Uterus (tissue), 3 donors: ENCODE measurements at regions not wholly inside any gene's neighbourhood (a gene's known extent, or its start where the extent isn't known, plus 50 kb on each side); places are given as distances from the start of the nearest gene placed in this dataset.

Source experiments
- DNase-seq, 2 donors: peaks; one replicate each; pipeline ENCODE4 v3.0.0-alpha.2; 2019 to 2020
- H3K27ac ChIP-seq, 2 donors: fragments of 200-600 bp; sonication (generic); 1 replicate in 1 of 2; 2 replicates in 1 of 2; pipeline ENCODE4 v1.5.1; 2016 to 2018
- H3K27me3 ChIP-seq, 2 donors: fragments of 200-600 bp; sonication (generic); one replicate each; pipeline ENCODE4 v1.5.1; 2018 to 2019; ENCODE audit warnings: control low read depth in 1 of 2
- H3K36me3 ChIP-seq, 2 donors: fragments of 200-600 bp; sonication (generic); one replicate each; pipeline ENCODE4 v1.5.1; 2019; ENCODE audit warnings: control low read depth in 1 of 2
- H3K4me1 ChIP-seq, 2 donors: fragments of 200-600 bp; sonication (generic); one replicate each; pipeline ENCODE4 v1.5.1; 2018 to 2019; ENCODE audit warnings: control low read depth in 1 of 2
- H3K4me3 ChIP-seq, 2 donors: fragments of 200-600 bp; sonication (generic); 1 replicate in 1 of 2; 2 replicates in 1 of 2; pipeline ENCODE4 v1.5.1; 2018 to 2019; ENCODE audit warnings: mild to moderate bottlenecking in 1 of 2
- H3K9me3 ChIP-seq, 2 donors: fragments of 200-600 bp; sonication (generic); one replicate each; pipeline ENCODE4 v1.5.1; 2019; ENCODE audit warnings: control low read depth in 1 of 2
- POLR2A ChIP-seq, 2 donors: fragments of 450-650 bp; IDR thresholded peaks; one replicate each; pipeline ENCODE4 v1.6.1; 2016; ENCODE audit warnings: antibody characterized with exemption in 2 of 2, mild to moderate bottlenecking in 1 of 2, moderate library complexity in 1 of 2
- intact Hi-C: fragments of 100-400 bp; cut with DNase I; formaldehyde crosslinking; loops from one replicate; pipeline ENCODE4 v1.15.1; 2023; ENCODE audit warnings: low total_unique reads
- TF ChIP-seq, protein P1 (sequence below), 4 experiments: fragments of 200-600 bp in 2 of 4; fragments of 450-650 bp in 2 of 4; sonication (generic) in 2 of 4; IDR thresholded peaks; one replicate each; pipeline ENCODE4 v1.5.1; 2016 to 2019; ENCODE audit warnings: antibody characterized with exemption in 4 of 4, mild to moderate bottlenecking in 2 of 4, moderate library complexity in 1 of 4
- donor health status: DM: yes; HTN: yes; CAD: no.

GRCh38 chr9:7710686-7711085, 88.9 kb downstream of the DMAC1 start:
- Histone ChIP-seq H3K27ac (no peak overlapping the region), H3K4me1 (no peaks in the 10 kb centered on the region), H3K27me3 (no peaks in the 10 kb centered on the region), H3K9me3 (no peaks in the 10 kb centered on the region), H3K36me3 (no peaks in the 10 kb centered on the region), H3K4me3 (no peak overlapping the region)
- intact Hi-C loops: no loop called here
- TF ChIP-seq, protein P1, sequence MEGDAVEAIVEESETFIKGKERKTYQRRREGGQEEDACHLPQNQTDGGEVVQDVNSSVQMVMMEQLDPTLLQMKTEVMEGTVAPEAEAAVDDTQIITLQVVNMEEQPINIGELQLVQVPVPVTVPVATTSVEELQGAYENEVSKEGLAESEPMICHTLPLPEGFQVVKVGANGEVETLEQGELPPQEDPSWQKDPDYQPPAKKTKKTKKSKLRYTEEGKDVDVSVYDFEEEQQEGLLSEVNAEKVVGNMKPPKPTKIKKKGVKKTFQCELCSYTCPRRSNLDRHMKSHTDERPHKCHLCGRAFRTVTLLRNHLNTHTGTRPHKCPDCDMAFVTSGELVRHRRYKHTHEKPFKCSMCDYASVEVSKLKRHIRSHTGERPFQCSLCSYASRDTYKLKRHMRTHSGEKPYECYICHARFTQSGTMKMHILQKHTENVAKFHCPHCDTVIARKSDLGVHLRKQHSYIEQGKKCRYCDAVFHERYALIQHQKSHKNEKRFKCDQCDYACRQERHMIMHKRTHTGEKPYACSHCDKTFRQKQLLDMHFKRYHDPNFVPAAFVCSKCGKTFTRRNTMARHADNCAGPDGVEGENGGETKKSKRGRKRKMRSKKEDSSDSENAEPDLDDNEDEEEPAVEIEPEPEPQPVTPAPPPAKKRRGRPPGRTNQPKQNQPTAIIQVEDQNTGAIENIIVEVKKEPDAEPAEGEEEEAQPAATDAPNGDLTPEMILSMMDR (IDR thresholded peaks at IDR 0.05): no peak
- no peak for TF ChIP-seq POLR2A (IDR thresholded peaks at IDR 0.05)
- DNase-seq: no peak

DNA sequence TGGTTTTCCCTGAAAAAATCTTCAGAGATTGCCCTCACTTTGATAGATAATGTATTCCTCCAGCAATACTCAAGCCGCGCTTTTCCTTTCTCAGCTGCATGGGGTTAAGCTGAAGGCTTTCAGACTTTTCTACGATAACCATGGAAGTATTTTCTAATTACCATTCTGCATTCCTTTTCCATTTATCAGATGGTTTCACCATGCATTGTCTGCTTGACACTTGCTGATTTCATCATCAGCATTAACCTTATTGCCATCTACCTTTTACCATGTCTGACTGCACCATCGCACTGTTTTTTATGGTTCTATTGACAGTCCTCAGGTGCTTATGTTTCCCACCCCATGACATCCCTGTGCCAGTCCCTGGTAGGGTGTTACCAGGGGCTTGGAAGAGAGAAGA, 91.6 kb downstream of the DMAC1 start:
- Histone ChIP-seq H3K36me3 (no peaks in the 10 kb centered on the region), H3K27ac (no peak overlapping the region), H3K27me3 (no peaks in the 10 kb centered on the region), H3K4me3 (no peak overlapping the region), H3K9me3 (no peaks in the 10 kb centered on the region), H3K4me1 (no peaks in the 10 kb centered on the region)
- DNase-seq: no peak
- TF ChIP-seq, protein P1 (IDR thresholded peaks at IDR 0.05): no peak
- TF ChIP-seq POLR2A (IDR thresholded peaks at IDR 0.05): no peak
- intact Hi-C loops: no loop called here

DNA sequence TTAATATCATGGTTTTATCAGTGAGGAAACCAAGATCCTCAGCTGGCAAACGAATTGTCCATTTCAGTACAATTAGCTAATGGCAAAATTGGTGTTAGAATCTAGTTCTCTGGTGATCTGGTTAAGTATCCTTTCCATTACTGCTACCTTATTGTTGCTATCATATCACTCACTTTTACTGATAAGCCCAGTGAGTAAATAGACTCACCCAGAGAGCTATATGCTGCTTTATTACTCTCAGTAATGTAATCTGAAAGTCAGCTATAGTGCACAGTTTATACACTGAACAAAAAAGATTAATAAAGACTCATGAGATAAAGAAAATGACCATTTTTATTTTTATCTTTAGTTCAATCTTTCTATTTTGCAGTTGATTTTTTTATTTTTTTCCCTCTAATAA, 95.0 kb downstream of the DMAC1 start:
- Histone ChIP-seq H3K9me3 (no peaks in the 10 kb centered on the region), H3K4me3 (no peak overlapping the region), H3K4me1 (no peaks in the 10 kb centered on the region), H3K27ac (no peak overlapping the region), H3K27me3 (no peaks in the 10 kb centered on the region), H3K36me3 (no peaks in the 10 kb centered on the region)
- no peak for TF ChIP-seq POLR2A (IDR thresholded peaks at IDR 0.05)
- TF ChIP-seq, protein P1 (IDR thresholded peaks at IDR 0.05): no peak
- intact Hi-C loops: no loop called here
- DNase-seq: no peak

DNA sequence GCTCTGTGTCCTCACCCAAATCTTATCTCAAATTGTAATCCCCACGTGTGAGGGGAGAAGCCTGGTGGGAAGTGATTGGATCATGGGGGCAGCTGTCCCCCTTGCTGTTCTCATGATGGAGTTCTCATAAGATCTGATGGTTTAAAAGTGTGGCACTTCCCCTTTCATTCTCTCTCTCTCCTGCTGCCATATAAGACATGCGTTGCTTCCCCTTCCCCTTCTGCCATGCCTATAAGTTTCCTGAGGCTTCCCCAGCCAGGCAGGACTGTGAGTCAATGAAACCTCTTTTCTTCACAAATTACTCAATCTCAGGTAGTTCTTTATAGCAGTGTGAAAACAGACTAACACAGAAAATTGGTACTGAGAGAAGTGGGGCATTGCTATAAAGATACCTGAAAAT, 107.7 kb downstream of the DMAC1 start:
- no peak overlapping the region for H3K4me3 ChIP-seq
- H3K4me1 ChIP-seq: no peaks in the 10 kb centered on the region
- DNase-seq: no peak
- no peak overlapping the region for H3K27ac ChIP-seq
- intact Hi-C loops: no loop called here
- no peak for TF ChIP-seq POLR2A (IDR thresholded peaks at IDR 0.05)
- TF ChIP-seq, protein P1 (IDR thresholded peaks at IDR 0.05): no peak
- no peaks in the 10 kb centered on the region for H3K27me3 ChIP-seq
- H3K36me3 ChIP-seq: no peaks in the 10 kb centered on the region
- H3K9me3 ChIP-seq: no peaks in the 10 kb centered on the region

- no peaks in the 10 kb centered on the region for H3K36me3 ChIP-seq
- no peak overlapping the region for H3K27ac ChIP-seq
- no peaks in the 10 kb centered on the region for H3K4me1 ChIP-seq
- H3K4me3 ChIP-seq: no peak overlapping the region
- H3K9me3 ChIP-seq: no peaks in the 10 kb centered on the region
- TF ChIP-seq POLR2A (IDR thresholded peaks at IDR 0.05): no peak
- TF ChIP-seq, protein P1 (IDR thresholded peaks at IDR 0.05): no peak
- no peak for DNase-seq
- intact Hi-C loops: no loop called here
- H3K27me3 ChIP-seq: no peaks in the 10 kb centered on the region
These were observed 109.6 kb downstream of the DMAC1 start for GRCh38 chr9:7690014-7690413.
